Trophoblast cell (in vitro differentiated cells and primary cell): ENCODE measurements at regions not wholly inside any gene's neighbourhood (a gene's known extent, or its start where the extent isn't known, plus 50 kb on each side); places are given as distances from the start of the nearest gene placed in this dataset.

ENCODE experiments used
- DNase-seq, 2 donors: peaks; one replicate each; pipeline ENCODE4 v3.0.0-alpha.2; 2016
- H2AFZ ChIP-seq: 2 replicates; pipeline ENCODE4 v1.6.1; 2013; ENCODE audit warnings: low read length, moderate library complexity, mild to moderate bottlenecking; ENCODE audit not compliant: insufficient read depth, poor library complexity
- H2AK5ac ChIP-seq: 2 replicates; pipeline ENCODE4 v1.6.1; 2013; ENCODE audit warnings: mild to moderate bottlenecking, low read length
- H2BK120ac ChIP-seq: 2 replicates; pipeline ENCODE4 v1.6.1; 2013; ENCODE audit warnings: low read length, mild to moderate bottlenecking, moderate library complexity; ENCODE audit not compliant: insufficient read depth, poor library complexity
- H2BK12ac ChIP-seq: 2 replicates; pipeline ENCODE4 v1.6.1; 2013; ENCODE audit warnings: mild to moderate bottlenecking, low read length, moderate library complexity
- H2BK5ac ChIP-seq: 2 replicates; pipeline ENCODE4 v1.6.1; 2013; ENCODE audit warnings: low read length, low read depth, moderate library complexity, mild to moderate bottlenecking; ENCODE audit not compliant: poor library complexity
- H3K14ac ChIP-seq: 2 replicates; pipeline ENCODE4 v1.6.1; 2013; ENCODE audit warnings: mild to moderate bottlenecking, low read length
- H3K18ac ChIP-seq: 2 replicates; pipeline ENCODE4 v1.6.1; 2013; ENCODE audit warnings: mild to moderate bottlenecking, low read length
- H3K23ac ChIP-seq: 2 replicates; pipeline ENCODE4 v1.6.1; 2013; ENCODE audit warnings: low read length
- H3K27ac ChIP-seq: 2 replicates; pipeline ENCODE4 v1.5.1; 2013; ENCODE audit warnings: low read depth, mild to moderate bottlenecking, inconsistent platforms, low read length, moderate library complexity
- H3K27me3 ChIP-seq: 2 replicates; pipeline ENCODE4 v1.6.1; 2013; ENCODE audit warnings: inconsistent platforms, mild to moderate bottlenecking, low read length, moderate library complexity; ENCODE audit not compliant: insufficient read depth
- H3K36me3 ChIP-seq, 2 experiments: 1 replicate in 1 of 2; 2 replicates in 1 of 2; pipeline ENCODE4 v1.6.1; 2013; ENCODE audit warnings: low read length in 2 of 2, mild to moderate bottlenecking in 2 of 2, moderate library complexity in 1 of 2; ENCODE audit not compliant: insufficient read depth in 2 of 2, control insufficient read depth in 1 of 2
- H3K4ac ChIP-seq: 2 replicates; pipeline ENCODE4 v1.6.1; 2013; ENCODE audit warnings: low read depth, mild to moderate bottlenecking, low read length, moderate library complexity
- H3K4me1 ChIP-seq, 2 experiments: 1 replicate in 1 of 2; 2 replicates in 1 of 2; pipeline ENCODE4 v1.6.1; 2013; ENCODE audit warnings: low read length in 2 of 2, mild to moderate bottlenecking in 2 of 2, moderate library complexity in 1 of 2; ENCODE audit not compliant: insufficient read depth in 2 of 2, control insufficient read depth in 1 of 2
- H3K4me2 ChIP-seq: 2 replicates; pipeline ENCODE4 v1.6.1; 2013; ENCODE audit warnings: inconsistent platforms, mild to moderate bottlenecking, low read length, moderate library complexity
- H3K4me3 ChIP-seq: 2 replicates; pipeline ENCODE4 v1.5.1; 2013; ENCODE audit warnings: mild to moderate bottlenecking, low read depth, low read length, inconsistent platforms
- H3K79me1 ChIP-seq: one replicate; pipeline ENCODE4 v1.6.1; 2013; ENCODE audit warnings: low read length
- H3K79me2 ChIP-seq: 2 replicates; pipeline ENCODE4 v1.6.1; 2013; ENCODE audit warnings: low read length, mild to moderate bottlenecking; ENCODE audit not compliant: control insufficient read depth, insufficient read depth, poor library complexity
- H3K9ac ChIP-seq: 2 replicates; pipeline ENCODE4 v1.6.1; 2013; ENCODE audit warnings: mild to moderate bottlenecking, low read length
- H3K9me3 ChIP-seq: 2 replicates; pipeline ENCODE4 v1.6.1; 2013; ENCODE audit warnings: low read depth, mild to moderate bottlenecking, control low read depth, inconsistent platforms, low read length; ENCODE audit not compliant: insufficient read depth
- H4K12ac ChIP-seq: 2 replicates; pipeline ENCODE4 v1.6.1; 2013; ENCODE audit warnings: low read depth, mild to moderate bottlenecking, low read length, moderate library complexity
- H4K8ac ChIP-seq: 2 replicates; pipeline ENCODE4 v1.6.1; 2013; ENCODE audit warnings: low read depth, mild to moderate bottlenecking, low read length, moderate library complexity
- H4K91ac ChIP-seq: one replicate; pipeline ENCODE4 v1.6.1; 2013; ENCODE audit warnings: low read depth, mild to moderate bottlenecking, low read length, moderate library complexity
- WGBS: extraction: QIAGEN DNeasy Blood & Tissue Kit; methylation state at CpG from one replicate; pipeline ENCODE4 v1.1.7; 2013; ENCODE audit warnings: missing lambda C conversion rate; ENCODE audit not compliant: insufficient read length, insufficient coverage; ENCODE audit errors: extremely low coverage; 5-methylcytosine and 5-hydroxymethylcytosine counted together

DNA sequence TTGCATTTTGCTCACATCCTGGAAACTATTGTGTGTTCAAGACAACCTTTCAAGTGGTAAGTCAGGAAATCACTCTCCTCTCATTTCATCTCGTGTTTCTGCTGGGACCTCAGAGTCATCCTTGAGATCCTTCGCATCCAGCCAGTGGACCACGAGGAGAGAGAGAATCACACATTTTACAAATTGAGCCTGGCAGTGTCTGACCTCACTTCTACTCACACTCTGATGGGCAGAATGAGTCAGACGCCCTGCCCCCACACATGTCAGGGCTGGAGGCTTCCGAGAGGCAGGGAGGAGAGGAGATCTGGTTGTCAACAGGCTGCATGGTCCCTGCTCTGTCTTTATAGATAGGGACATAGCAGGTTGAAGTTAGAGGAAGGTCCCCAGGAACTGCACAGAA, 509.7 kb downstream of the AJAP1 start:
- Histone ChIP-seq H3K14ac (no peak overlapping the region), H3K36me3 (no peaks in the 10 kb centered on the region), H3K9ac (no peak overlapping the region), H4K8ac (no peak overlapping the region), H3K4me3 (no peak overlapping the region), H3K27me3 (no peaks in the 10 kb centered on the region), H2AFZ (no peak overlapping the region), H3K27ac (no peak overlapping the region), H2BK5ac (no peak overlapping the region), H3K23ac (no peak overlapping the region), H3K79me1 (no peaks in the 10 kb centered on the region), H3K4ac (no peak overlapping the region), H2AK5ac (no peak overlapping the region), H3K4me1 (no peaks in the 10 kb centered on the region), H4K12ac (no peak overlapping the region), H3K4me2 (no peak overlapping the region), H2BK12ac (no peak overlapping the region), H3K18ac (no peak overlapping the region), H3K9me3 (peaks cover 1% of the 10 kb centered on the region), H2BK120ac (no peak overlapping the region), H3K79me2 (no peaks in the 10 kb centered on the region), H4K91ac (no peak overlapping the region)
- DNase-seq: no peak
- no CpG with 5 or more reads among the region's 5 CpGs for WGBS

DNA sequence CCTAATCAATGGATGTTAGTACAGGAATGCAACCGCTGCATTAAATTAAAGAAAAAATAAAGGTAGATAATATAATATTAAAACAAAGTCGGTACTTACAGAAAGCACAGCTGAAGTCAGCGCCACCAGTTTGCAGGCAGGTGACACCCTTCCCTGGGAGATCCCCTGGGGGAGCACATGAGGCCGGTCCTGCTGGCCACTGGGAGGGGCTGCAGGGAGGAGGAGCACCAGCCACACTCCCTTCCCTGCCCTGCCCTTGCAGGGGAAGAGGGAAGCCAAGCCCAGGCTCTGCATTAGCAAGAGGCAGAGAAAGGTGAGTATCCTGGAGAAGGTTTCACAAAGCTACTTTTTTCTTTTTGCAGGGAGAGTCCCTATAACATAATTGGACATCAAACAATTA, 507.0 kb downstream of the AJAP1 start:
- Histone ChIP-seq H3K18ac (no peak overlapping the region), H2AFZ (no peak overlapping the region), H4K8ac (no peak overlapping the region), H3K14ac (no peak overlapping the region), H3K27me3 (no peaks in the 10 kb centered on the region), H2BK120ac (no peak overlapping the region), H3K4me2 (no peak overlapping the region), H3K4me1 (no peaks in the 10 kb centered on the region), H3K36me3 (no peaks in the 10 kb centered on the region), H3K23ac (no peak overlapping the region), H3K79me1 (no peaks in the 10 kb centered on the region), H3K9me3 (no peaks in the 10 kb centered on the region), H3K27ac (no peak overlapping the region), H4K91ac (no peak overlapping the region), H2BK5ac (no peak overlapping the region), H3K79me2 (no peaks in the 10 kb centered on the region), H3K9ac (no peak overlapping the region), H2BK12ac (no peak overlapping the region), H3K4me3 (no peak overlapping the region), H2AK5ac (no peak overlapping the region), H3K4ac (no peak overlapping the region), H4K12ac (no peak overlapping the region)
- no peak for DNase-seq
- no CpG with 5 or more reads among the region's 4 CpGs for WGBS

DNA sequence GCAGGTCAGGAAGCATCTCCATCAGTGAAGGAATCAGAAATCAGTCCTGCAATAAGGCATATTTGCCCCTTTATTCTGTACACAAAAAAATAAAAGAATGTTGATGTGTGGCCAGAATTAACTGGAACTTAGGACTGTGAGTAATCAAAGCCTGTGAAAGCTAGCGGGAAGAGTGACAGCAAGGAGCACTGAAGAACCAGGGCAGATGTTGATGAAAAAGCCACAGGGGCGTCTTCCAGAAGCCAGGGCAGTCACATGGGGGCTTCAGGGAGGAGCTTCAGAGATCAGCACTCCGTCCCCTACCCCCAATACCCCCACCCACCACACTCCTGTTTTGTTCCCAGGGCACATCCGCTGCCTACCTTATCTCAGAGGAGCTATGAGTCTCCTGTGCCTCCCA, 502.8 kb downstream of the AJAP1 start:
- Histone ChIP-seq H4K12ac (no peak overlapping the region), H3K18ac (no peak overlapping the region), H3K79me2 (no peaks in the 10 kb centered on the region), H3K14ac (no peak overlapping the region), H2BK5ac (no peak overlapping the region), H3K9ac (no peak overlapping the region), H2AFZ (no peak overlapping the region), H3K36me3 (no peaks in the 10 kb centered on the region), H3K27me3 (no peaks in the 10 kb centered on the region), H3K27ac (no peak overlapping the region), H2BK120ac (no peak overlapping the region), H2AK5ac (no peak overlapping the region), H3K4ac (no peak overlapping the region), H3K79me1 (no peaks in the 10 kb centered on the region), H2BK12ac (no peak overlapping the region), H3K9me3 (peaks cover 2% of the 10 kb centered on the region), H3K4me2 (no peak overlapping the region), H4K91ac (no peak overlapping the region), H4K8ac (no peak overlapping the region), H3K4me1 (no peaks in the 10 kb centered on the region), H3K23ac (no peak overlapping the region), H3K4me3 (no peak overlapping the region)
- no peak for DNase-seq
- WGBS: no CpG with 5 or more reads among the region's 4 CpGs

DNA sequence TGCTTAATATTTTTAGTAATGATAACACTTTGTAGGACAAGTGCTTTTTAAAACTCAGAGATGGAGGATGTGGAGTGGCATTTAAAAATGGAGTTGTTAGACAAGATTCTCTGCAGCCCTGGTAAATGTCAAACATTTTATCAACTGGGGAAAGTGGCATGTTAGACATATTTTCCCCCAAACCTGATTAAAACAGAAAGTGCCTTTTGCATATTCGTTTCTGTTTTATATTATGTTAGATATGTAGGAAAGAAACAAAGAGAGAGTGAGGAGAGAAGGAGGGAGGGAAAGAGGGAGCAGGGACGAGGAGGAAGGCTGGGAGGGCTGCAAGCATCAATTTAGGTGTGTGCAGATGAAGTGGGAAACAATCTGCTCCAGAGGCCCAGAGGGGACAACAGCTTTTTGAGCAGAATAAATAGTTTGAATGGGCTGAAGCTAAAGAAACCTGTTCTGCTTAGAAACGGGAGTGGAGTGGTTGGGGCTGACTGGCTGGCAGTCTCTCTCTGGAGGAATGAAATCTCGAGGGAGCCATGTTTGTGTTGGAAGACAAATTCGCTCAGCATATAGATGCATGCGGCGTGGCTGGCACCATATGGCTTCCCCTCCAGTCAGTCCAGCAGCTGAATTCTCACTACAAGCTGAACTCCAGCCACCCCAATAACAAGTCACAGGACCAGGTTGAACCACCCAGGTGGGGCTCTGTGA, 502.2 kb downstream of the AJAP1 start:
- no peaks in the 10 kb centered on the region for H3K4me1 ChIP-seq
- H3K27me3 ChIP-seq: no peaks in the 10 kb centered on the region
- DNase-seq: no peak
- H3K9me3 ChIP-seq: peaks cover 2% of the 10 kb centered on the region
- no peak overlapping the region for H3K4me2 ChIP-seq
- H3K27ac ChIP-seq: no peak overlapping the region
- H2AFZ ChIP-seq: no peak overlapping the region
- H3K4ac ChIP-seq: no peak overlapping the region
- no peaks in the 10 kb centered on the region for H3K79me1 ChIP-seq
- H4K91ac ChIP-seq: no peak overlapping the region
- H4K8ac ChIP-seq: no peak overlapping the region
- no peaks in the 10 kb centered on the region for H3K36me3 ChIP-seq
- H3K14ac ChIP-seq: no peak overlapping the region
- no CpG with 5 or more reads among the region's 7 CpGs for WGBS
- H2BK120ac ChIP-seq: no peak overlapping the region
- H3K79me2 ChIP-seq: no peaks in the 10 kb centered on the region
- no peak overlapping the region for H3K23ac ChIP-seq
- H4K12ac ChIP-seq: no peak overlapping the region
- H3K4me3 ChIP-seq: no peak overlapping the region
- H2AK5ac ChIP-seq: no peak overlapping the region
- no peak overlapping the region for H2BK5ac ChIP-seq
- H2BK12ac ChIP-seq: no peak overlapping the region
- no peak overlapping the region for H3K9ac ChIP-seq
- H3K18ac ChIP-seq: no peak overlapping the region
